Upper lobe of right lung (tissue), 1 donor: ENCODE measurements at regions not wholly inside any gene's neighbourhood (a gene's known extent, or its start where the extent isn't known, plus 50 kb on each side); places are given as distances from the start of the nearest gene placed in this dataset.

Source experiments
- ATAC-seq: fragments of 200-7000 bp; cut with Tn5 transposase; one replicate; pipeline ENCODE4 v1.9.1; 2020; ENCODE audit warnings: mild to moderate bottlenecking, moderate library complexity
- DNase-seq: peaks from one replicate; pipeline ENCODE4 v3.0.0-alpha.2; 2020
- H3K27ac ChIP-seq: fragments of 200-600 bp; one replicate; pipeline ENCODE4 v1.8.0; 2022
- H3K27me3 ChIP-seq: fragments of 200-600 bp; one replicate; pipeline ENCODE4 v1.8.0; 2022; ENCODE audit warnings: mild to moderate bottlenecking
- H3K36me3 ChIP-seq: fragments of 200-600 bp; one replicate; pipeline ENCODE4 v1.8.0; 2022
- H3K4me1 ChIP-seq: fragments of 200-600 bp; one replicate; pipeline ENCODE4 v1.8.0; 2022
- H3K4me3 ChIP-seq: fragments of 200-600 bp; one replicate; pipeline ENCODE4 v1.8.0; 2022; ENCODE audit warnings: mild to moderate bottlenecking
- H3K9me3 ChIP-seq: fragments of 200-600 bp; one replicate; pipeline ENCODE4 v1.8.0; 2022
- CTCF ChIP-seq: fragments of 200-600 bp; IDR thresholded peaks from one replicate; pipeline ENCODE4 v1.8.0; 2022; ENCODE audit warnings: antibody characterized with exemption
- intact Hi-C: fragments of 100-400 bp; cut with DNase I; formaldehyde crosslinking; loops from one replicate; pipeline ENCODE4 v1.11.0; 2022
- donor health status: DM: no; HTN: yes; CAD: no; lungs with severe emphysema.

GRCh38 chr10:78752708-78753107 lies 316.1 kb upstream of the ZMIZ1 start:
- no peak for TF ChIP-seq CTCF
- no peaks in the 10 kb centered on the region for H3K27me3 ChIP-seq
- intact Hi-C loops = no loop called here
- no peaks in the 10 kb centered on the region for H3K36me3 ChIP-seq
- H3K27ac ChIP-seq = no peak overlapping the region
- DNase-seq (no peak), ATAC-seq (no peak)
- H3K4me1 ChIP-seq = peaks cover 19% of the 10 kb centered on the region
- H3K4me3 ChIP-seq = no peak overlapping the region
- H3K9me3 ChIP-seq = no peaks in the 10 kb centered on the region

- Histone ChIP-seq H3K4me1 (peaks cover 19% of the 10 kb centered on the region), H3K27ac (no peak overlapping the region), H3K27me3 (no peaks in the 10 kb centered on the region), H3K4me3 (no peak overlapping the region), H3K36me3 (no peaks in the 10 kb centered on the region), H3K9me3 (no peaks in the 10 kb centered on the region)
- intact Hi-C loops = no loop called here
- ATAC-seq = no peak
- no peak for DNase-seq
- no peak for TF ChIP-seq CTCF
These were observed 314.3 kb upstream of the ZMIZ1 start for GRCh38 chr10:78754269-78755062.

GRCh38 chr10:78755063-78755701 lies 313.6 kb upstream of the ZMIZ1 start:
- TF ChIP-seq CTCF = no peak
- no peaks in the 10 kb centered on the region for H3K27me3 ChIP-seq
- intact Hi-C loops = no loop called here
- H3K27ac ChIP-seq = no peak overlapping the region
- H3K9me3 ChIP-seq = no peaks in the 10 kb centered on the region
- no peak overlapping the region for H3K4me3 ChIP-seq
- no peaks in the 10 kb centered on the region for H3K36me3 ChIP-seq
- ATAC-seq = no peak
- DNase-seq = no peak
- peaks cover 19% of the 10 kb centered on the region for H3K4me1 ChIP-seq

- ATAC-seq (no peak), DNase-seq (no peak)
- Histone ChIP-seq H3K36me3 (no peaks in the 10 kb centered on the region), H3K9me3 (no peaks in the 10 kb centered on the region), H3K4me1 (peaks cover 19% of the 10 kb centered on the region), H3K4me3 (no peak overlapping the region), H3K27me3 (no peaks in the 10 kb centered on the region), H3K27ac (no peak overlapping the region)
- intact Hi-C loops = no loop called here
- TF ChIP-seq CTCF = no peak
These were observed 312.8 kb upstream of the ZMIZ1 start for GRCh38 chr10:78755877-78756455.

GRCh38 chr10:78756604-78757343 lies 312.0 kb upstream of the ZMIZ1 start:
- Histone ChIP-seq H3K9me3 (no peaks in the 10 kb centered on the region), H3K36me3 (no peaks in the 10 kb centered on the region), H3K27me3 (no peaks in the 10 kb centered on the region), H3K27ac (no peak overlapping the region), H3K4me1 (peaks cover 19% of the 10 kb centered on the region), H3K4me3 (no peak overlapping the region)
- no peak for TF ChIP-seq CTCF
- intact Hi-C loops = no loop called here
- DNase-seq (peak; percentile 82), ATAC-seq (peak; percentile 92)
